Cerebellar nuclear complex (tissue), 1 donor: ENCODE measurements at regions not wholly inside any gene's neighbourhood (a gene's known extent, or its start where the extent isn't known, plus 50 kb on each side); places are given as distances from the start of the nearest gene placed in this dataset.

Experiments
- DNase-seq, 2 experiments: peaks; one replicate each; lab custom pipeline; 2025; lab: John Stamatoyannopoulos, UW

- DNase-seq = no peak
These were observed 185.0 kb upstream of the STK17B start for GRCh38 chr2:196356332-196356731.

DNA sequence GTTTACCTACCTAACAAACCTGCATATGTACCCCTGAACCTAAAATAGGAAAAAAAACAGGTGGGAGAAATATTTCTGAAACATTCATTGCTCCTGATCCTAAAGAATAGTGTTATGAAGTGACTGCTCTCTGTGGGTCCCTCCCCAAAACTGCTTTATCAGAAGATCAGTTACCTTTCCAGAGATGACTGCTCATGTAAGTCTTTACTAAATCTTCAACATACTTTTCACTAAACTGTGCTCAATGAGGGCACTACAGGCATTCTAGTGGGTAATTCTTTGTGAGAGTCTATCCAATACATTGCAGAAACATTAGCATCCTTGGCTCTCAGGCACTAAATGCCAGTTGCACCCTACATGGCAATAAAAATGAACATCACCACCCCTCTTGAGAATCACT is 189.3 kb upstream of the STK17B start:
- DNase-seq = no peak

DNA sequence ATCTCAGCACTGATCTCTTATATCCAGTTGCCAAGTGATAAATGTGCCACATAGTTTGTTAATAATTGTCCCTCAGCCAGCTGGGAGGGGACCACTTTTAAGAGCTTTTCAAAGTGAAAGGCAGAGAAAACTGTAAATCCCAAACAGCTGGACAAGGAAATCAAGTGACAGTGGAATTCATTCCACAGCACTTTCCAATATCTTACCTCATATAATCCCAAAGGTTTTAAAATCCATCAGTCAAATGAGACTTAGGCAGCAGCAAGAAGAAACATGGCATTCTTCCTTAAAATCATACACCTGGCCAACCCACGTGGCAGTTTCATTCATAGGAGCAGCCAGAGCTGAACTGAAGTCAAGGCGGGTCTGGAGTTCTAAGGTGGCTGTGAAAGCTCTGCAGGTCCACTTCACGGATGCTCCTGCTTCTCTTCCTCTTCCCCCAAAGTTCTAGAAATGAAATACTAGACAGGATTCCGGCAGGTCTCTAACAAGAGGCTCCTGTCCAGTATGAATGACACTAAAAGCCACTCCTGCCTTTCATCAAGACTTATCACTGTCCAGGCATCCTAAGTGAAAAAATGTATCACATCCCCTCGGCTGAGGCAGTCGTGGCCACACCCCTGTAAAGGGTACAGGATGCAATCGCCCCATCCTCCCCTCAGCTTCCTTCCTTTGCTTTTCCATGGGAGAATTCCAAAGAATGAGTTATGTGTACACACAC is 190.4 kb upstream of the STK17B start:
- DNase-seq = no peak

DNA sequence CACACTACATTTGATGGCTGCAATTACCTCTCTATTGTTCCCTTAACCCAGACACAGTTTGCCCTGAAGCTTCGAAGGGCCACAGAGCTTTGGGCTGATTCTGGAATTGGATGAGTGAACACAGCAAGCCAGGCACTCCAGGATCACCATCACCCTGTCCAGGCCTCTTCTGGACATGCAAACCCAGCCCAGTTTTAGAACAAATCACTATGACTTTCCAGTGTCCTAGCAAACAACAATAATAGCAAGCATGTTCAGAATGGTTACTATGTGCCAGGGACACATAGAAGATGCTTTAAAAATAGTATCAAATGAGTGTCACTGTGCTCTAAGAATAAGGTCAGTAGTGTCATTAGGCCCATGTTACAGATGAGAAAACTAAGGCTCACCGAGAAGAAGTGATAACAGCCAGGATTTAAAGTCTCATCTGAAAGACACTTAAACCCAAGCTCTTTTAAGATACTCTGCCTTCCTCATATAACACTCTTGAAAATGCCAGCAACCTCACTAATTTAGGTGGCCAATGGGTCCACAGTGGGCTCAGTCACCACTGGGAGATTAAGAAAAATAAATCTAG is 191.7 kb upstream of the STK17B start:
- DNase-seq = no peak

DNA sequence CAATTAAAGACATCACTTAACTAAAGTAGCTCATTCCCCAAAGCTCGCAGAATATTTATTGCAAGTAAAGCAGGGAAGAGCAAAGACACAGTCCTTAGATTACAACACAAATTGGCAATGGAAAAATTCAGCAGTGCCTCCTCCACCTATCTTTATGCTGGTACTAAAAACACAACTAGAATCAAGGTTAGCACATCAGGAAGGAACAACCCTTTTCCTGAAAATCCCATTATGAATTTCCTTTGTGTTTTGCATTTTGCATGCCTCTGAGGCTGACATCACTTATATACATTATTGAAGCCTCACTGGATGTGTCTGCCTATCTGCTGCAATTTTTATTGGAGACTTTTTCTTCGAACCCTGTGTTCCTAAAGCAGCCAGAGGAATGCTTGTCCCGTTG is 193.8 kb upstream of the STK17B start:
- no peak for DNase-seq

GRCh38 chr2:196365923-196366322 is 194.5 kb upstream of the STK17B start:
- DNase-seq = no peak

GRCh38 chr2:196367633-196368032 is 196.3 kb upstream of the STK17B start:
- no peak for DNase-seq

GRCh38 chr2:196368546-196369225 is 197.3 kb upstream of the STK17B start:
- no peak for DNase-seq

DNA sequence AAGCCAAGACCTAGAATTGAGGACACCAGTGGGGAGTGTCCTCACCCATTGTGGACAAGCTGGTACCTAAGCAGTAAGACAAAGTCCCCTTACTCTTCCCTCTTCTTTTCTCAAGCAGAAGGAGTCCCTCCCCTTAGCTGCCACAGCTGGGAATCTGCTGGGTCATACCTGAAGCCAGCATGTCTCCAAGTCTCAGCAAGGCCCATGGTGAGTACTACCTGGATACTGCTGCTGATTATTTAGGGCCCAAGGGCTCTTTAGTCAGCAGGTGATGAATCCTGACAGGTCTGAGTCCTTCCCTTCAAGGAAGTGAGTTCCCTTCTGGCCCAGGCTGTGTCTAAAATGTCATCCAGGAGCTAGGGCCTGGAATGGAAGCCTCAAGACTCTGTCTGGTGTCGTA is 198.6 kb upstream of the STK17B start:
- DNase-seq = no peak

DNA sequence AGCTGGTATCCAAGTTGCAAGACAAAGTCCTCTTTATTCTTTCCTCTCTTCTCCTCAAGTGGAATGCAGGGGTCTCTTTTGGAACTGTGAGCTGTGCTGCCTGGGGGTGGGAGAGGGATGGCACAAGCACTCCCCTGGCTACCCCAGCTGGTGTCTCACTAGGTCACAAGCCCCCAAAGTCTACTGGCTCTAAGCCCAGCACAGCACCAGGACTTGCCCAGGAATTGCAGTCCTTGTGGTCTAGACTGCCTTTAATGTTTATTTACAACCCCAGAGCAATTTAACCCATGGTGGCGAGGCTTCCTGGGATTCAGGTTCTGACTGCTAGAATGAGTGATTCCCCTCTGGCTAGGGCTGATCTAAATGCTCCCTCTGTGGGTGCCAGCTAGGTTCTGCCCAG is 199.0 kb upstream of the STK17B start:
- DNase-seq = no peak

- no peak for DNase-seq
These were observed 201.0 kb upstream of the STK17B start for GRCh38 chr2:196372276-196372809.

- DNase-seq = no peak
These were observed 201.7 kb upstream of the STK17B start for GRCh38 chr2:196372811-196373664.

DNA sequence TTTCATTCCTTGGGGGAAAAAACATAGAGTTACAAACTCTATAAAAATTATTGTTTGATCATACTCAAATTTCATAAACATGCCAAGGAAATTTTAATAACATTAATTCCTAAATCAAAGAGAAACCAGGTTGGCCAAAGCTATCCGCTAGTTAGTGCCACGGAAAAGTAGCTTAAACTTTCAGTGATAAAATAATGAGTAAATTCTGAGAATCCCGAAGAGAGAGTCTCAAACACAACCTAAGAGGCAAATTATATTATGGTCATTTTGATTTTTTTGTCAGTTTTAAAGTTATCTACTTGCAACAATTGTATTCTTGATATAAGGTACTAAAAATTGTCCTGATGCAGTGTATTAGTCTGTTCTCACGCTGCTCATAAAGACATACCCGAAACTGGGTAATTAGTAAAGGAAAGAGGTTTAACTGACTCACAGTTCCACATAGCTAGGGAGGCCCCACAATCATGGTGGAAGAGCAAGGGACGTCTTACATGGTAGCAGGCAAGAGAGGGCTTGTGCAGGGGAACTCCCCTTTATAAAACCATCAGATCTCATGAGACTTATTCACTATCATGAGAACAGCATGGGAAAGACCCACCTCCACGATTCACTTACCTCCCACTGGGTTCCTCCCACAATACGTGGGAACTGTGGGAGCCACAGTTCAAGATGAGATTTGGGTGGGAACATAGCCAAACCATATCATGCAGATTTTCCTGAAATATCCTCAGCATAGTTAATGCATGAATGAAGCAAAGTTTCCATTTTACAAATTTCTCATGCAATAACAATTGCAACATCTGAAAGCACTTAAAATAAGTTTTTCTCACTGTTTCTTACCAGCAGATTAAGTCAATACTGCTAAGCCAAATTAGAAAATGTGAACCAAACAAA is 205.9 kb upstream of the STK17B start:
- no peak for DNase-seq

DNA sequence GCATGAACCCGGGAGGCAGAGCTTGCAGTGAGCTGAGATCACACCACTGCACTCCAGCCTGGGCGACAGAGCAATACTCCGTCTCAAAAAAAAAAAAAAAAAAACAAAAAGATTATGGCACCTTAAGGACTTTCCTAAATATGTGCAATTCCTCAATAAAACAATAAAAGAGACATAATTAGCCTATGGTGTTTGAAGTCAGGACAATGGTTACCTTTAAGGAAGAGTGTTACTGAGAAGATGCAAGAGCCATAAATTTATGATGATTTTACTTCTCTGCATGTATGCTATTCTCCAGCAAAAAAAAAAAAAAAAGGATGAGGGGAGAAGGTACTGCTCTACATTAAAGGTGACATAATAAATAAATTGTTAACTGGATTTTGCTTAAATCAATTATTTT is 208.2 kb upstream of the STK17B start:
- no peak for DNase-seq

GRCh38 chr2:196380098-196380497 is 208.7 kb upstream of the STK17B start:
- no peak for DNase-seq

- DNase-seq = no peak
These were observed 209.2 kb upstream of the STK17B start for GRCh38 chr2:196380575-196380974.

GRCh38 chr2:196381464-196381863 is 210.1 kb upstream of the STK17B start:
- no peak for DNase-seq

- no peak for DNase-seq
These were observed 212.4 kb upstream of the STK17B start for GRCh38 chr2:196383799-196384198.

- no peak for DNase-seq
These were observed 213.4 kb upstream of the STK17B start for GRCh38 chr2:196384729-196385128.

DNA sequence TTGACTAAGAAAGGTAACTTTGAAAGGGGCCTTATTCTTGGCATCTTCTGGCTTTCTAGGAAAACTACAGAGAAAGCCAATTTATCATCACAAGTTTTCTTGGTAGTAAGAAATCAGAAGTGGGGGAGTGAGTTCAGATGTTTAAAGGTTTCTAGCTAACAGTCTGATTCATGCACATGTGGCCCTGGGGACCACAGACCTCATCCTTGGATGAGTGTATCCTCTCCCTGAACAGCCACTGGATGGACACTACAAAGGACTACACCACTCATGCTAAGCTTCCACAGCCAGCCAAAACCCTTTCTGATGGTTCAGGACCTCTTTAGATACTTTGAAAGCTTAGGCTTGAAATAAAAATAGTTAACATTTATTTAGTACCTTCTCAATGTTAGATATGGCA is 218.3 kb upstream of the STK17B start:
- no peak for DNase-seq
